Duodenal mucosa (tissue), 2 donors: ENCODE measurements at regions not wholly inside any gene's neighbourhood (a gene's known extent, or its start where the extent isn't known, plus 50 kb on each side); places are given as distances from the start of the nearest gene placed in this dataset.
"Not testable (repeated sequence)": the region's sequence is repeated elsewhere in the genome, so short reads cannot be mapped to it uniquely, and the experiment has no call there.

Experiments used
- H3K27ac ChIP-seq: one replicate; pipeline ENCODE4 v1.7.0; 2013; ENCODE audit warnings: low read depth, low read length
- H3K27me3 ChIP-seq, 2 donors: one replicate each; pipeline ENCODE4 v1.7.0; 2013; ENCODE audit warnings: low read length in 2 of 2, control low read depth in 1 of 2; ENCODE audit not compliant: insufficient read depth in 2 of 2, control insufficient read depth in 1 of 2
- H3K36me3 ChIP-seq, 2 donors: one replicate each; pipeline ENCODE4 v1.7.0; 2013; ENCODE audit warnings: low read length in 2 of 2, control low read depth in 1 of 2; ENCODE audit not compliant: insufficient read depth in 2 of 2, control insufficient read depth in 1 of 2
- H3K4me1 ChIP-seq, 2 donors: one replicate each; pipeline ENCODE4 v1.7.0; 2013; ENCODE audit warnings: low read length in 2 of 2, control low read depth in 1 of 2; ENCODE audit not compliant: insufficient read depth in 2 of 2, control insufficient read depth in 1 of 2
- H3K4me3 ChIP-seq, 2 donors: one replicate each; pipeline ENCODE4 v1.7.0; 2013; ENCODE audit warnings: low read length in 2 of 2, low read depth in 1 of 2
- H3K9ac ChIP-seq, 2 donors: one replicate each; pipeline ENCODE4 v1.7.0; 2013; ENCODE audit warnings: low read length in 2 of 2, low read depth in 1 of 2
- H3K9me3 ChIP-seq, 2 donors: one replicate each; pipeline ENCODE4 v1.7.0; 2013; ENCODE audit warnings: low read length in 2 of 2, control low read depth in 1 of 2; ENCODE audit not compliant: control insufficient read depth in 1 of 2

- not testable (repeated sequence) for H3K9ac ChIP-seq, H3K27me3 ChIP-seq, H3K9me3 ChIP-seq, H3K27ac ChIP-seq, H3K4me1 ChIP-seq, H3K4me3 ChIP-seq, H3K36me3 ChIP-seq
These were observed 241.1 kb upstream of the HDAC4 start for GRCh38 chr2:239641904-239642303.

- Histone ChIP-seq H3K36me3 (no peaks in the 10 kb centered on the region), H3K4me3 (no peak overlapping the region), H3K9me3 (peaks cover 0 to 12% of the 10 kb centered on the region in 2 donors), H3K27me3 (no peaks in the 10 kb centered on the region), H3K4me1 (no peaks in the 10 kb centered on the region), H3K27ac (no peak overlapping the region), H3K9ac (no peak overlapping the region)
These were observed 240.1 kb upstream of the HDAC4 start for GRCh38 chr2:239640676-239641578.

- H3K36me3 ChIP-seq = no peaks in the 10 kb centered on the region
- H3K27ac ChIP-seq = no peak overlapping the region
- H3K9me3 ChIP-seq = peaks cover 0 to 12% of the 10 kb centered on the region in 2 donors
- H3K4me3 ChIP-seq = no peak overlapping the region
- no peak overlapping the region for H3K9ac ChIP-seq
- no peaks in the 10 kb centered on the region for H3K4me1 ChIP-seq
- no peaks in the 10 kb centered on the region for H3K27me3 ChIP-seq
These were observed 239.4 kb upstream of the HDAC4 start for GRCh38 chr2:239640210-239640609.

GRCh38 chr2:239639421-239640185 lies 238.8 kb upstream of the HDAC4 start:
- Histone ChIP-seq H3K9me3 (peaks cover 0 to 12% of the 10 kb centered on the region in 2 donors), H3K9ac (no peak overlapping the region), H3K27ac (no peak overlapping the region), H3K27me3 (no peaks in the 10 kb centered on the region), H3K4me1 (no peaks in the 10 kb centered on the region), H3K4me3 (no peak overlapping the region), H3K36me3 (no peaks in the 10 kb centered on the region)

GRCh38 chr2:239638376-239638775 lies 237.6 kb upstream of the HDAC4 start:
- Histone ChIP-seq H3K4me1 (no peaks in the 10 kb centered on the region), H3K4me3 (no peak overlapping the region), H3K27me3 (no peaks in the 10 kb centered on the region), H3K9ac (no peak overlapping the region), H3K27ac (no peak overlapping the region), H3K9me3 (peaks cover 0 to 8% of the 10 kb centered on the region in 2 donors), H3K36me3 (no peaks in the 10 kb centered on the region)

GRCh38 chr2:239636808-239637207 lies 236.0 kb upstream of the HDAC4 start:
- Histone ChIP-seq H3K9ac (no peak overlapping the region), H3K36me3 (no peaks in the 10 kb centered on the region), H3K9me3 (peaks cover 0 to 8% of the 10 kb centered on the region in 2 donors), H3K27me3 (no peaks in the 10 kb centered on the region), H3K4me1 (no peaks in the 10 kb centered on the region), H3K27ac (no peak overlapping the region), H3K4me3 (no peak overlapping the region)

GRCh38 chr2:239634769-239635168 lies 233.9 kb upstream of the HDAC4 start:
- no peaks in the 10 kb centered on the region for H3K36me3 ChIP-seq
- peaks cover 0 to 8% of the 10 kb centered on the region in 2 donors for H3K9me3 ChIP-seq
- no peak overlapping the region for H3K4me3 ChIP-seq
- no peaks in the 10 kb centered on the region for H3K27me3 ChIP-seq
- H3K4me1 ChIP-seq = no peaks in the 10 kb centered on the region
- no peak overlapping the region for H3K9ac ChIP-seq
- no peak overlapping the region for H3K27ac ChIP-seq

GRCh38 chr2:239630618-239631286 lies 229.9 kb upstream of the HDAC4 start:
- H3K4me3 ChIP-seq = no peak overlapping the region
- H3K36me3 ChIP-seq = no peaks in the 10 kb centered on the region
- H3K9me3 ChIP-seq = no peaks in the 10 kb centered on the region
- no peaks in the 10 kb centered on the region for H3K4me1 ChIP-seq
- H3K9ac ChIP-seq = no peak overlapping the region
- no peaks in the 10 kb centered on the region for H3K27me3 ChIP-seq
- no peak overlapping the region for H3K27ac ChIP-seq

GRCh38 chr2:239629926-239630617 lies 229.3 kb upstream of the HDAC4 start:
- Histone ChIP-seq H3K4me3 (no peak overlapping the region), H3K9ac (no peak overlapping the region), H3K27ac (no peak overlapping the region), H3K4me1 (no peaks in the 10 kb centered on the region), H3K27me3 (no peaks in the 10 kb centered on the region), H3K9me3 (no peaks in the 10 kb centered on the region), H3K36me3 (no peaks in the 10 kb centered on the region)
